Ishikawa (cell line): ENCODE measurements at regions not wholly inside any gene's neighbourhood (a gene's known extent, or its start where the extent isn't known, plus 50 kb on each side); places are given as distances from the start of the nearest gene placed in this dataset.

ENCODE experiments used
- CEBPB ChIP-seq: IDR thresholded peaks from 2 replicates; pipeline ENCODE4 v1.6.1; 2012
- CREB1 ChIP-seq: IDR thresholded peaks from 2 replicates; pipeline ENCODE4 v1.6.1; 2012; ENCODE audit warnings: low read depth
- EGR1 ChIP-seq: IDR thresholded peaks from 2 replicates; pipeline ENCODE4 v1.6.1; 2012
- EP300 ChIP-seq: IDR thresholded peaks from 2 replicates; pipeline ENCODE4 v1.6.1; 2012; ENCODE audit warnings: borderline replicate concordance
- FOXM1 ChIP-seq: IDR thresholded peaks from 2 replicates; pipeline ENCODE4 v1.6.1; 2012; ENCODE audit warnings: low read depth, borderline replicate concordance
- MAX ChIP-seq: IDR thresholded peaks from 2 replicates; pipeline ENCODE4 v1.6.1; 2012
- NFIC ChIP-seq: IDR thresholded peaks from 2 replicates; pipeline ENCODE4 v1.6.1; 2012
- RAD21 ChIP-seq: IDR thresholded peaks from 2 replicates; pipeline ENCODE4 v1.6.1; 2012; ENCODE audit warnings: low read depth
- REST ChIP-seq: IDR thresholded peaks from 2 replicates; pipeline ENCODE4 v1.6.1; 2012; ENCODE audit warnings: low read depth, mild to moderate bottlenecking
- TAF1 ChIP-seq: IDR thresholded peaks from 2 replicates; pipeline ENCODE4 v1.6.1; 2012; ENCODE audit warnings: low read depth, mild to moderate bottlenecking
- TCF12 ChIP-seq: IDR thresholded peaks from 2 replicates; pipeline ENCODE4 v1.6.1; 2012; ENCODE audit warnings: low read depth
- TEAD4 ChIP-seq: IDR thresholded peaks from 2 replicates; pipeline ENCODE4 v1.6.1; 2012
- USF1 ChIP-seq: IDR thresholded peaks from 2 replicates; pipeline ENCODE4 v1.6.1; 2012
- YY1 ChIP-seq: IDR thresholded peaks from 2 replicates; pipeline ENCODE4 v1.6.1; 2012; ENCODE audit warnings: low read depth
- ZBTB7A ChIP-seq: IDR thresholded peaks from 2 replicates; pipeline ENCODE4 v1.6.1; 2012; ENCODE audit warnings: low read depth

DNA sequence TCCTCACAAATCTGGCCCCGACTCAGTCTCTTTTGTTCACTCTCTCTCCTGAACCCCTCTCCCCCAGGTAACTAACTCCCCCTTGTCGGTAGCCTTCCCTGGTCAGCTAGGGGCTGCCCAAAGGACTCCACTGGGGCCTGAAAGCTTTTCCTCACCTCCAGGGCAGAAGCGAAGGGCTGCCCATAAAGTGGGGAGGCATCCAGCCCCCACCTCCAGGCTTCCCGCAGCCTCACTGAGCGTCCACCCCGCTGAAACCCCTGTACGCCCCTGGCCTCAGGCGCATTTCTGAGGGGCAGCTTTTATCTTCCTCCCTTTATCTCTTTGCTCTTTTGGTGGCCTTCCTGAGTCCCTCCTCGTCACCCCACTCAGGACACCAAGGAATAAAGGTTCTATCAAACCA, 249.3 kb downstream of the CYP26B1 start:
- TF ChIP-seq USF1, result no peak
- no peak for TF ChIP-seq EP300
- TF ChIP-seq FOXM1, result no peak
- no peak for TF ChIP-seq YY1
- TF ChIP-seq EGR1, result no peak
- TF ChIP-seq TCF12, result no peak
- no peak for TF ChIP-seq REST
- TF ChIP-seq MAX, result no peak
- no peak for TF ChIP-seq CREB1
- no peak for TF ChIP-seq RAD21
- TF ChIP-seq TAF1, result no peak
- TF ChIP-seq ZBTB7A, result no peak
- no peak for TF ChIP-seq TEAD4
- no peak for TF ChIP-seq CEBPB
- TF ChIP-seq NFIC, result no peak

GRCh38 chr2:71897836-71898235, 249.8 kb downstream of the CYP26B1 start:
- TF ChIP-seq RAD21, result no peak
- TF ChIP-seq TCF12, result no peak
- TF ChIP-seq NFIC, result no peak
- no peak for TF ChIP-seq REST
- TF ChIP-seq USF1, result no peak
- TF ChIP-seq TAF1, result no peak
- no peak for TF ChIP-seq MAX

GRCh38 chr2:71897137-71897480, 250.6 kb downstream of the CYP26B1 start:
- no peak for TF ChIP-seq MAX
- TF ChIP-seq EP300, result no peak

GRCh38 chr2:71896385-71897136, 251.1 kb downstream of the CYP26B1 start:
- TF ChIP-seq YY1 (no peak), FOXM1 (no peak), EP300 (no peak), REST (no peak), CEBPB (no peak), RAD21 (no peak), NFIC (no peak), CREB1 (no peak), MAX (no peak), TAF1 (no peak), USF1 (no peak), TEAD4 (no peak), TCF12 (no peak), ZBTB7A (no peak), EGR1 (no peak)
